Kasumi-1 (cell line): ENCODE measurements at regions not wholly inside any gene's neighbourhood (a gene's known extent, or its start where the extent isn't known, plus 50 kb on each side); places are given as distances from the start of the nearest gene placed in this dataset.
A peak's percentile ranks its signal among the peaks of the same experiment; 100 is the strongest.
"Not testable (repeated sequence)": the region's sequence is repeated elsewhere in the genome, so short reads cannot be mapped to it uniquely, and the experiment has no call there.

Experiments used
- DNase-seq, 2 experiments: peaks; one replicate each; lab custom pipeline; 2025; lab: John Stamatoyannopoulos, UW

DNA sequence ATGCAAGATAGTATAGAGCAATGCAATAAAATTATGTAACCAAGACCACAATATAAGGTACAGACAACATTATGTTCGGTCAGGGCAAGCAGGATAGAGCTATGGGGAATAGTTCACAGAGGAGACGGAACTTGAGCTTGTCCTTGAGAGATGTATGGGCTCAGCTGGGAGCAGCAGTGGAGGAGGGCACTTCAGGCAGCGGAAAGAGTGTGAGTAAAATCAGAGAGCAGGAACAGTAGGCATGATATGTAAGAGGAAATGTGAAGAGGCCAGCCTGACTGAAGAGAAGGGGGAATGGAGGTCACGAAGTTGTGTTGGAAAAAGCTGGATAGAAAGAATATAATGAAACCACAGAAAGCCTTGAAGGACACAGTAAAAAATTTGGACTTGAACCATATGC, 217.2 kb upstream of the NOCT start:
- DNase-seq: no peak

DNA sequence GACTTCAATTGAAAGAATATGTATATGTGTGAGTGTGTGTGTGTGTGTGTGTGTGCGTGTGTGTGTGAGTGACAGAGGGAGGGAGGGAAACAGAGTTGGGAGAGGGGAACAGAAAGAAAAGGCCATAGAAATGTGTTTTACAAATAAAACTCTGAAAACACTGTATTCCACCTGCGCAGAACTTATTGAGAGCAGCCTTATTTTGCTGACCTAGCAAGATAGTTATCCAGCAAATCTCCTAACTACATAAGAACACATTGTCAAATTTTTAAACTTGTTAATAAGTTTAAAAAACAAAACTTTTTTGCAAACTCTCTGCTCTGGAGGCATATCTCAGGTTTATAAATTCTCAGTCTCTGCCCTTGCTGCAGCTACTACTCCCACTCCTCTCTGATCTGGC, 217.9 kb upstream of the NOCT start:
- DNase-seq: no peak

DNA sequence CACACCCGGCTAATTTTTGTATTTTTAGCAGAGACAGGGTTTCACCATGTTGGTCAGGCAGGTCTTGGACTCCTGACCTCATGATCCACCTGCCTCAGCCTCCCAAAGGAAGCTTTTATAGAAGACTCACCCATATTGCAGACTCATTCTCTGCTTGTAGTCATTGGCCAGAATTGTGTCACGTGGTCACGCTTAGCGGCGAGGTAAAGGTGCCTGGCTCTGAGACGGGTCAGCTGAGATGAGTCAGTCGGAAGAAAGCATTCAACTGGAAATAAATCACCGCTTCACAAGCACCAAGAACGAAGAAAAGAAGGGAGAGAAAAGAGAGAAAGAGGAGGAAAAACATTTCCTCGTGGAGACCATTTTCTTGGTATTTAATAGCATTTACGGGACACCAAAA, 218.8 kb upstream of the NOCT start:
- no peak for DNase-seq

DNA sequence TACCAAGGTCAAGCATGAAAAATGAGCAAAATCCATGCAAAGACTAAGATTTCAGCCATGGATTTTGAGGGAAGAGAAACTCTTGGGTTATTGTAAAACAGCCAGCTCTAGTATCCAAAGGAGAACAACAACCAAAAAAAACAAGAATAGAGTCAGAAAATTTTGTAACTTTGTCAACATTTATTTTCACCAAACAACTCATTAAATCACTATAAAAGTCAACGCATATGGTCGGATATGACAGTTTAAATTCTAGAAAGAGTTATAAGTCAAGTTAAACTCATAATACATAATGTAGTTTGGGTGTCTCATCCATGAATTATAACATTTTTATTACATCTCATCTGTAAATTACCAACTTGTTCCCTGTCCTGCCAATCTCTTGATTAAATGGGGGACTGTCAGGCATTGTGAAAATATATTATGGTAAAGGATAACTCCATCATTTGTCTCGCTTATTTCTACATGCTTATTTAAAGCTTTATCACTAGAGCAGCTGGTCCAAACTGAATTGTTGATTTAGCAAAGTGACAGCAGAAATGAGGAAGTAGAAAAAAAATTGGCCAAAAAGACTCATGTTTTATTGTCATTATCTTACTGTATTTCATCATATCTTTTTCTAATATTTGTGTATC, 224.8 kb upstream of the NOCT start:
- DNase-seq: peak; percentile 10 to 44

DNA sequence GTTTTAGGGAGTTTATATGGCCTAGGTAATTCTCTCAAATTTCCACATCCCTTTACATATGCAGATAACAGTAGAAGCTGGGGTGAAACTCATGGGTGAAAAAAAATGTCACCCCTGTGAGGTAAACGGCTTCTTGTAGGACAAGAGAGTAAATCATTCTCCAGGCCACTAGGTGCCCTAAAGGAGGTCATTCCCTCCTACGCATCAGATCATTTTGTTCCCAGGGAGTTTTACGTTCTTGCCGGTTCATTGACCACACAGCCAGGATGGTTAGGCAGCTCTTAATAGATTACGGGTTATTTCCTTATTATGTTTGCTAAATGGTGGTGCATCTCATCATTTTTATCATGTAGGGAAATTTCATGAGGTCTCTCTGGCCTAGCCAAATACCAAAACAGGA, 225.8 kb upstream of the NOCT start:
- no peak for DNase-seq

DNA sequence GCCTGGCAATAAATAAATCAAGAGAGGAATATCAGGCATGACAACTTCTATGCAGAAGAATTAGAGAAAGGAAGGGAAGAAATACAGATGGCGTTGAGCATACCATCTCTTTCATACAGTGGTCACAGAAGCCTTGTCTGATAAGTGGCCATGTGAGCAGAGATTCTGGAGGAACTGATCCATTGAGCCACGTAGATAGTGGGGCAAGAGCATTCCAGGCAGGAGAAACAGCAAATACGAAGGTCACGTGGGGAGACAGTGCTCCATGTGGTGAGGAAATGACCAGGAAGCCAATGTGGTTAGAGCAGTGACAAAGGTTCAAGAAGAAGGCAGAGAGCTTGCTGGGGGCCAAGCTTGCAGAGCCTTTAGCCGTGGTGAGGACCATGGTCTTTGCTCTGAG, 226.7 kb upstream of the NOCT start:
- DNase-seq: no peak

DNA sequence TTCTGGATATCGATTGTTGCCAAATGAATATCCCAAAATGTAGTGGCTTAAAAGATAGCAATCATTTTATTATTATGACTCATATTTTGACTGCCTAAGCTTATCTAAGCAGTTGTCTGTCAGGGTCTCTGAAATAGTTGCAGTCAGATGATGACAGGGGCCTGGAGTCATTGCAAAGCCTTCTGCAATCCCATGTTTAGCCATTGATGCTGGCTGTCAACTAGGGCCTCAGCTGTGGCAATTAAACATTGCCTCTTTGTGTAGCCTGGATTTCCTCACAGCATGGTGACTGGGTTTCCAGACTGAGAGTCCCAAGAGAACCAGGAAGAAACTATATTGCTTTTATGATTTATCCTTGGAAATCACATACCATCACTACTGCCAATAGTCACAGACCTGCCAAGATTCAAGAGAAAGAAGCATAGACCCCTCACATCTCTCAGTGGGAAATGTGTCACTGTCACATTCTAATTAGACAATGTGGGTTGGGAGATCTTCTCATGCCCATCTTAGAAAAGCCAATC, 227.3 kb upstream of the NOCT start:
- DNase-seq: no peak

DNA sequence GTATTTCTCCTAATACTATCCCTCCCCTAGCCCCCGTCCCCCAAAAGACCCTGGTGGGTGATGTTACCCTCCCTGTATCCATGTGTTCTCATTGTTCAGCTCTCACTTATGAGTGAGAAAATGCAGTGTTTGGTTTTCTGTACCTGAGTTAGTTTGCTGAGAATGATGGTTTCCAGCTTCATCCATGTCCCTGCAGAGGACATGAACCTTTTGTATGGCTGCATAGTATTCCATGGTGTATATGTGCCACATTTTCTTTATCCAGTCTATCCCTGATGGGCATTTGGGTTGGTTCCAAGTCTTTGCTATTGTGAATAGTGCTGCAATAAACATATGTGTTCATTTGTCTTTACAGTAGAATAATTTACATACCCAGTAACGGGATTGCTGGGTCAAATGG, 235.8 kb upstream of the NOCT start:
- not testable (repeated sequence) for DNase-seq

DNA sequence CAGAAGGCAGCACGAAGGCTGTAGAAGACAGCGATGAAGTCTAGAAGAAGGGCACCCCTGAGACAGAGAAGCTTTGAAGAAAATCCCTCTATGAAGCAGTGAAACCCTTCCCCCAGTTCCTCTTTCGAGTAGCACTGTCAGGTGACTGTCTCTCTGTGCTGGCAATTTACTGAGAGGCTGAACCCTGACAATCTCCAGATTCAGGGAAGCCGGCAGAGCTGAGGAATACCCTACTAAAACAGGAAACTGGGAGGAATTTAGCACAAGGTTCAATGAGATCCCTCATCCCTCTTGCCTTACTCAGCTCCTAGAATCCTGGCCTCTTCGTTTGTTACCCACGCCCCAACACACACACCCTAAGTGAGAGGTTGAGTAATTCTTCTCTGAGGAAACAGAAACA, 239.7 kb upstream of the NOCT start:
- peak; percentile 56 to 70 for DNase-seq

DNA sequence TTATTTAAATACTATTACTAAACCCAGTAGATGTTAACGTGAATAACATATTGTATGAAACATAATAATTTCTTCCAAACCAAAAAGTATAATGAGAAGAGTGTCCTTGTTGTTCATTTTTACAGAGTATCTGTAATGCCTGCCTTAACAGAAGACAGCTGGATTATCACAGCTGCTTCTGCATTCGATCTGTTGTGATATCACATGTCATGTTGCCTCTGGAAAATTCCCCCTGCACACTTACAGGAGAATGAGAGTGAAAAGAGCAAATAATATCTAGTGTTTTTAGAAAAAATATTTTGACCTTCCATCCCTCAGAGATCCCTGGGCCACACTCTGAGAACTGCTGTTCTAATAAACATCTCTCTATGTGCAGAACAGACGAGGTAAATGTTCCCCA, 240.1 kb upstream of the NOCT start:
- DNase-seq: no peak

DNA sequence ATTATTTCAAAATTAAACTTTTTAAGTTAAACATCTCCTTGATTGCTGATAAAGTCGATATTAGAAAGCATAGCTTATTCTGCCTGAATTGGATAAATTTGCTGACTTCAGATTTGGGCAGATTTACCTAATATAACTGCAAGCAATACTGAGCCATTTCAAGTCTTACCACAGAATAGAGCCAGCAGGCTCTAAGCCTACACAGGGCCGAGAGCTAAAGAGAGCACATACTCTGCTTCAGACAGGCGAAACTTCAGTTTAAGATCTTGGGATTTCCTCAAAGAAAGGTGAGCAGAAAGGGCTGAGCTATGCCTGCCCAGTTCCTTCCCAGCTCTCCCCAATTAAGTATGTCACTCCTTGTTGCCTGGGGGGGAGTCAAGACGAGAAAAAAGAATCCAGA, 240.6 kb upstream of the NOCT start:
- DNase-seq: no peak

DNA sequence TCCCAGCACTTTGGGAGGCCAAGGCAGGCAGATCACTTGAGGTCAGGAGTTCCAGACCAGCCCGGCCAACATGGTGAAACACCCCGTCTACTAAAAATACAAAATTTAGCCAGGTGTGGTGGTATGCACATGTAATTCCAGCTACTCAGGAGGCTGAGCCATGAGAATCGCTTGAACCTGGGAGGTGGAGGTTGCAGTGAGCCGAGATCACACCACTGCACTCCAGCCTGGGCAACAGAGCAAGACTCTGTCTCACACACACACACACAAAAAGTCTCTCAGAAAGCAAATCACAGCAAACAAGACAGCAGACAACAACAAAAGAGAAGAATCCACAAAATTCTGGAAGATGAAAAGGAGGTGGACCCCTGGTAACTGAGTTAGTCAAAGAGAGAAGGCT, 241.5 kb upstream of the NOCT start:
- not testable (repeated sequence) for DNase-seq

DNA sequence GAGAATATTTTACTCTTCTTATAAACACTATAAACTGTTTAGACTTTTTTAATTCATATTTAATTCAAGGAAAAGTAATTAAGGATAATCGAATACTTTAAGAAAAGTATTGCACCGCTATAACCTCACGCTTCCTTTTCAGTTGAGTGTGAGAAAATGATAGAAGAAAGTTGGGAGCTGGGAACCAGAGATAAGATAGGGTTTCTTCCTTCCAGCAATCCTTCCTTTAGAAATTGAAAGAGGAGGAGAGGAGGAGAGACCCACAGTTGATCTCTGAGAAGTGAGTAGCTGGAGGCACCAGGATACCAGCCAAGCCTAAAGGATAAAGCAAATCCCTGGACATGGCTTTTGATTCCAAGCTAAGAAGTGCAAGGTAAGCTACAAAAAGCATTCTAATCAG, 242.3 kb upstream of the NOCT start:
- DNase-seq: no peak

DNA sequence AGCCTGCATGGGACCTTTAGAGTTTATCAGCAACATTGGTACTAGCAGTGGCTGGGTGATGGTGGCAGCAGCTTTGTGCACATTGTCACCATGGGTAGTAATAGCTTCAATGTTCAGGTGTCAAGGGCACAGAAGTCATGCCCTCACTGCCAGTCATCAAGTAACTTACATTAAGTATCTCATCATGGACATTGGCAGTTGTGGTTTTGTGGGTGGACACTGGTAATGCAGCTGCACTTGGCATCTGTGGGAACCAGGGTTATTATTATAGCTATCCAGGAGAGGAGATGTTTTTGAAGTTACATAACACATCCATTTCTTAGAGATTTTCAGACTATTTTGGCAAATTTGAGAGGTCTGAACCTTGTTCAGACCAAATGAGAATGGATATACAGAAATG, 243.2 kb upstream of the NOCT start:
- DNase-seq: no peak

DNA sequence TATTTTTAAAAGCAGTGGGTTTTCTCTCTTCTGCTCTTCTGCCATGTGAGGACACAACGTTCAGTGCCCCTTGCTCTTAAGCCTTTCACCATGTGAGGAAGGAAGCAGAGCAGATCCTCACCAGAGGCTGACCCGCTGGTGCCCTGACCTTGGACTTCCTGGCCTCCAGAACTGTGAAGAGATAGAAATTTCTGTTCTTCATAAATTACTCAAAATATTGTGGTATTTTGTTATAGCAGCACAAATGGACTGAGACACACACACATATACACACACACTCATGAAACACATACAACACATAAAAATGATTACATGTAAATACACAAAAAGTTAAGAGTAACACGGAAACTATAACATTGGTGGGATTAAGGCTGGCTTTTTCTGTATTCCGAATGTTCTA, 244.8 kb upstream of the NOCT start:
- no peak for DNase-seq

DNA sequence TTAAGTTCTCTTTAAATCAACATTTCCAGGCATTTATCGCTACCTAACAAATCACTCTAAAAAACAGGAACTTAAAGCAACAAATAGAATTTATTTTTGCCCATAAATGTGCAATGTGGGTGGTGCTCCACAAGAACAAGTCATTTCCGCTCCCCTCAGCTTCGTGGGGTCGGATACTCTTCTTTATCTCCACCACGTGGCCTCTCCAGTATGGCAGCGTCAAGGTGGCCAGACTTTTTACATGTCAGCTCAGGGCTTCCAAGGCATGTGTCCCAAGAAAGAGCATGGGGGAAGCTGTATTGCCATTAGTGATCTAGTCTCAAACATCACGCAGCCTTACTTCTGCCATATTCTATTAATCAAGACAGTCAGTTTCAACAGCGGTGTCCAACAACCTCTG, 249.2 kb upstream of the NOCT start:
- DNase-seq: no peak

DNA sequence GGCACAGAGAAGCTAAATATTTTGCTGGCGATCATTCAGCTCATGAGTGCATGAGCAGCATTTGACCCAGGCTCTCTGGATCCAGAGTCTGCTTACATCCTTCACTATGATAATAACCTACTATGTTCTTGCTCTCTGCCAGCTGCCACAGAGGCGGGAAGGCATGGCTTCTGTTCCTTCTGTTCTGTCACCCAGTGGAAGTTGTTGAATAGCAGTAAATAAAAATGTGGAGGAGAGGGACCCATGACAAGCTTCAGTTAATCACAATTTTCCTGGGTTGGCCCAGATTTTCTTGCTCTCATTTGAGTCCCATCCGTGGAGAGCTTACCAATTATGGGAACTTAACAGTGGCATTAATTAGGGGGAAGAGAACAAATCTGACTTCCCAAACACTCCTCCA, 250.1 kb upstream of the NOCT start:
- DNase-seq: no peak

DNA sequence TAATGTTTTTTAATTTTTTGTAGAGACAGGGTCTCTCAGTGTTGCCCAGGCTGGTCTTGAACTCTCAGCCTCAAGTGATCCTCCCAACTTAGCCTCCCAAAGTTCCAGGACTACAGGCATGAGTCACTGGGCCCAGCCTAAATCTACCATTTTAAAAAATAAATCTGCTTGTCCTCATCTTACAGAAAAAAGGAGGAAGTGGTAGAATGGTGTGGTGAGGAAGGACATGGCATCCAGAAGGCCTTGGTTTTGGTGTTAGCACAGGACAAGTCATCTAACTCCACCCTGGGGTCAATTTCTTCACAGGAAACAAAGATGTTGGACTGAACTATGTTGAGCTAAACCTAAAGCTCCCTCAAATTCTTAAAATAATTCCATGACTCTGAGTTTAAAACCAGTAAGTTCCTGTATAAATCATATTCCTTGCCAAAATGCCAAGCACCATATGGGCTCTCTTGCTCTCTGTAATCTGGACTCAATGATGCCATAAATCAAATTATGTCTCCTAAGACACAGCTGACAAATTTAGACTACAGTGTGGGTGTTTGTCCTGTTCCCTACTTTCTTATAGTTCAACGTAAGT, 253.9 kb upstream of the NOCT start:
- DNase-seq: peak; percentile 38 to 39

DNA sequence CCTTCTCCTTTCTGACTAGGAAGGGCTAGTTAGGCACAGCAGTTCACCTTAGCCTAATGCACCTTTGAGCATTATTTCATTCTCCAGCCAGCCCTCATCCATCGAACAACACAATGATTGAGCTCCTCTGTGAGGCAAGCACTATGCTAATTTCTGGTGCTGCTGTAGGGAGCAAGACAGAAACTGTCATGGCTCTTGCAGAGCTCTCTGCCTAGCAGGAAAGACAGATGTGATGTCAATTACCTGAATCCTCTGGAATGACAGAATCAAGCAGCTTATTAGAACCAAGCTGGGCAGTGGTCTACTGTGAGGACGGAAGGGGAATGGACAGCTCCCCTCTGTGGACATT, 256.1 kb upstream of the NOCT start:
- no peak for DNase-seq

DNA sequence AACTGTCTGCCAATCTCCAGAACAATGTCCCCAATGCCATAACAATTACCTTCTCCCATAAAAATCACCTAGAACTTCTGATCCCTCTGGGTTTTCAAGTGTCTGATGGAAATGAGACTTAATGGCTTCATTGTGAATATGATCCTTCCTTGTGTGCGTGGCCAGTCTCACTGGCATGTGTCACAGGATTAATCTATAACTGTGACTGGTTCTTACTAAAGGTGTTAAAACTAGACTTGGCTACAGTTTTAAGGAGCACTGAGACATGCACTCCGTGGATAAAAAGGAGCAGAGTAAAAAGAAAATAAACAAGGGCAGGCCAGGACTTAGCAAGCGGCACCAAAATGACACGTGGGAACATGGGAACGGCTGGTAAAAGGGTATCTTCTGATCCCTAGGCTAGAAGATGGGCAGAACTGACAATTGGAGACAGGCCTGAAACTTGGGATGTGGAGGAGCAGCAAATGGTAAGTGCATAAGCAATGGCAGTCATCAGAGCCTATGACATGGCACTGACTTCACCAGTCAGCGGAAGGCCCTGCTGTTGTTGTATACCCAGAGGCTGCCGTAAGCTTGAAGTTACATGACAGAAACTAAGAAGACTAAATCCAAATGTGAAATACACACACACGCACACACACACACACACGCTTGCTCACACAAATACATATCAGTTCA, 256.6 kb upstream of the NOCT start:
- no peak for DNase-seq

DNA sequence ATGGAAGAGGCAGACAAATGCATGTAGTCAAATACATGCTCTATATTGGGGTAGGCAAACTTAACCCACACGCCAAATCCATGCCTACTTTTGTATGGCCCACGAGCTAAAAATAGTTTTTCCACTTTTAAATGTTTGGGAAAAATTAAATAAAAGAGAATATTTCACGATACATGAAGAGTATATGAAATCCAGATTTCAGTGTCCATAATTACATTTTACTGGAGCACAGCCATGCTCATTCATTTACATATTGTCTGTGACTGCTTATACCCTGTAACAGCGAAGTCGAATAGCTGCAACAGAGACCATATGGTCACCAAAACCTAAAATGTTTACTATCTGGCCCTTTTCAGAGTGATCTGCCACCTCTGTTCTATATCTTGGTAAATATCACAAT, 257.4 kb upstream of the NOCT start:
- DNase-seq: no peak

DNA sequence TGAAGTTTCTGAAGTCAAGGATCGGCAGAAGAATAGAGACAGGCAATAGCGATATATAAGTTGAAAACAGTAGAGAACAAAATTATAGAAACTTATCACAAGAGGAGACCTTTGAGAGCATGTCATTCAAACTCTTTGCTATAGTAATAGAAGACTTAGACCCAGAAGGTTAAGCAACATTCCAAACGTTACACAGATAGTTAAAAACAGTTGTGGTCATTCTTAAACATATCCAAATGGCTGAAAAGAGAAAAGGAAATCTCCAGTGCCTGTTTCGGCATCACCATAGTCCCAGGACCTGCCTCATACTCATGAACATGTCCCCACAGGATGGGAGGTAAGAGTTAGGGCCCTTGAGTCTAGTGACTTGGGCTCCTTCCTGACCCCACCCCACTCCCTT, 258.1 kb upstream of the NOCT start:
- no peak for DNase-seq

DNA sequence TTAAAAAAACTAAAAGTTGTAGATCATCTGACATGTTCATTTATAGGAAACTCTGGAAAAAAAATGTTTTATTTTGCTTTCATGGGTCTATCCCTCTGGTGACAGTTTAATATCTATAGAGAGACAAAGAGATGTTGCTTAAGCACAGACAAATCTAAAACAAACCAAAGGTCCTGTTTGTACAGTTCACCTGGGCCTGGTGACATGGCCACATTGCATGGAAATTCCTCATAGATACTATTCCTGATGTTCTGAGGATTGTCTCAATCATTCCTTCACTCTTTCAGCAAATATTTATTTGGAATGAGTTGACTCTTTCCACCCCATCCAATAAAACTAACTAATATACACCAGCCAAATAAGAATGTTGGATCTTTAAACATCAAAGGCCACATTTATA, 259.1 kb upstream of the NOCT start:
- DNase-seq: no peak

DNA sequence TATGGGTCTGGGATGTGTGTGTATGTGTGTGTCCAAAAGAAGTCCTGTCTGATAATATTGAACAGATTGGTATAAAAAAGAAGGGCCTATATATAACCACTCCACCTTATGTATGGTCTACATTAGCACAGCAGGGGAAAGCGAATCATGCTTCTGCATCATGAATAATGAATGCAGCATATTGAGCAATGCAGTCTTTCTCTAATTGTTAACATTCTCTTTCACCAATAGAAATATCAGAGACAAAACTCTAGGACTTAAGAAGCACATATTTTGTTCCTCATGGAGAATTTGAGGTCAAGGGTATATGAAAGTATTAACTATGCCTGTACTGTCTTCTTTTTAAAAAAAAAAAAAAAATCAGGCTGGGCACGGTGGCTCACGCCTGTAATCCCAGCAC, 264.3 kb upstream of the NOCT start:
- DNase-seq: no peak
